HG02588 (cell line): ENCODE measurements at regions not wholly inside any gene's neighbourhood (a gene's known extent, or its start where the extent isn't known, plus 50 kb on each side); places are given as distances from the start of the nearest gene placed in this dataset.

Experiments used
- ATAC-seq: cut with Tn5 transposase; IDR thresholded peaks from one replicate; pipeline ENCODE4 v1.9.1; 2021; ENCODE audit warnings: mild to moderate bottlenecking, moderate library complexity; ENCODE audit not compliant: unreplicated experiment

DNA sequence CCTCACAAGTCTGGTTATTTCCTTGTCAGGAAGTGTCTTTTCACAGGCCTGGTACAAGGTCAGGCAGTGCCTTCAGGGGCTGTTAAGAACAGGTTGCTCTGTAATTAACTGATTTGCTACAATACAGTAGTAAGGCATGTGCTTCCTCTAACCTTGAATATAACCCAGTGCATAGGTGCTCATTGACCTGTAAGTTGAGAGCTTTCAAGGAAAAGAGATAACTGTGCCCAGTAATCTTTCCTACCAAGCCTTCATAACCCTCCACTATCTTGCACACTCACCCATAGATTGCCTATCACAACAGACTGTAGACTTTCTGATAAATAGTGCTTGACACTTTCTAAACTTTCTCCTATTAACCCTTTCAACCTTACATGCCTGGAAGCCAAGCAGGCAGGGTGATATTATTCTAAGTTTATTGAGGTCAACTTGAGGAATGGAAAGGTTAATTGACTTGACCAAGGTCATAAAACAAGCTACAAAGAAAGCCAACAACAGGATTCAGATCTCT is 148.1 kb downstream of the PPARGC1A start:
- ATAC-seq: no peak

DNA sequence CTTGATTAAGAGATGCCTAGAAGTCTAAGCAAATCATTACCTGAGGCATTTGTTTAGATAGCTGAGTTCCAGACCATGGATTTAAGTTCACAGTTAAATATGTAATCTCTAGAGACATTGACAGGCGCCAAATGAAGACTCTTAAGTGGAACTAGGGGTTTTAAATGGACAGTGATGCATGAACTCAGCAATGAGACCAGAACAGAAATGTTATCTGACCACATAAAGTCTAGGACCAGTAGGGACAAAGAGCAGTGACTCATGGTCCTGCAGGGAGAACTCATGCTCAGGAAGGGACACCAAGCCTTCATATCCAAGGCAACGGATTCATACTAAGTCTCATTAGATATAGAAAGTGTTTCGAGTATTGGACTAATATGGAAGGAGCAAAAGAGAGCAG is 152.3 kb downstream of the PPARGC1A start:
- ATAC-seq: no peak

DNA sequence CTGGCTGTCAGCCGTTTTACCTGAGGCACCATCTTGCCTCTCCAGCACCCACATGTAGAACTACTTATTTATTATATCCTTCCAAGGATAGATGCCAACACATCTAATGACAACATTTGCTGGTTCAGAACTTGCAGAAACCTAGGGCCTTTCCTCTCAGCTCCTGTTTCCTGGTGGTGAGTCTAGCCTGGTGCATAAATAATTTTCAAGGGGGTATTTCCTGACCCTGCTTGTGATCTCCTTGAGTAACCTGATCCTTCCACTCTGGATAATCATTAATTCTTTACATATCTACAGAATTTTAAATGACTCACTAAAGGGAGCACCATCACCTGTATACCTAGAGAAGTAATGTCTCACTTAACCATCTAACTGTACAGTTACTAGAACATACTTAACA is 153.4 kb downstream of the PPARGC1A start:
- no peak for ATAC-seq

DNA sequence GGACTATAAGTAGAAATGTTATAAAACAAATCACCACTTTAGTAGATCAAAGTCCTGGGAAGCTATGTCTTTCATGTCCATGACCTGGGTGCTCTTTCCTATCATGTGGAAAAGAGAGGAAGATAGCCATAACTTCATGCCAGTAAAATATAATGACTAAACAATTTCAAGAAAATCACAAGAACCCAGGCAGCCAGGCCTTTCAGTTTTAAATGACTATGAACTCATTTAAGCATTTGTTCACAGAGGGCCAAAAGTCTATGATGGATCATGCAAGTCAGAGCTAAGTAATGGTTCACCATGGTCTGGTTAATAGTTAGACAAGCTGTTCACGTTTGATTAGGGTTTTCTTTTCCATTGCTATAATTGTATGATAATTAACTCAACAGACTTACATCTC is 155.8 kb downstream of the PPARGC1A start:
- ATAC-seq: no peak

DNA sequence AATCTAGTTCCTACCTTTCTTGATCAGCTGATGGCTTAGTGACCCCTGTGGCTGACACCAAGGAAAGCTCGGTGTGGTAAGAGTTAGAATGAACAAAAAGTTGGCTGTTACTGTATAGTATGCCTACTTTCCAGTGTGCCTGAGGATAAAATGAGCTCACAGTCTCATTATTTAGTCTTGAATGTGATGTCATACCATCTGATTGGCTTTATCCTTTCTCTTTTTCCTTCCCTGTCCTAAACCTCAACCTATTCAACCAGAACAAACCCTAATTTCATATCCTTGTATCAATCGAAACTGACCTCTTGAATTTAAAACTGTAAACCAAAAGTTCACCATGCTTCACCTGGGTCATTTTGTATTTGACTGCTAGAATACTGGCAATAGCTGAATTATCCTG is 156.4 kb downstream of the PPARGC1A start:
- ATAC-seq: no peak

DNA sequence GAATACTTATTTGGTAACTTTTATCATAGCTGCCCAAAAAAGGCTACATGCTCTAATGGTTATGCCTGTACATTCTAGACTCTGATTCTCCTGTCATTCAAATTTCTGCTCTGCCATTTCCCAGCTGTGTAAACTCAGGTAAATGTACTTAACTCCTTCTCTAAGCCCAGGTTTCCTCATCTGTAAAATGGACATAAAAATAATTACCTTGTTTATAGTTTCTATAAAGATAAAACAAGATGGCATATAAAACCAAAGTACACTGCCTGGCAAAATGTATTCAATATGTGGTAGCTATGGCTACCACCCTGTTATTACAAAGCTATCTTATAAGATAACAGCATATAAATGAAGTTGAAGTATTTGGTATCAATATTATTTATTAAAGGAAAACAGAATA is 158.8 kb downstream of the PPARGC1A start:
- ATAC-seq: no peak

DNA sequence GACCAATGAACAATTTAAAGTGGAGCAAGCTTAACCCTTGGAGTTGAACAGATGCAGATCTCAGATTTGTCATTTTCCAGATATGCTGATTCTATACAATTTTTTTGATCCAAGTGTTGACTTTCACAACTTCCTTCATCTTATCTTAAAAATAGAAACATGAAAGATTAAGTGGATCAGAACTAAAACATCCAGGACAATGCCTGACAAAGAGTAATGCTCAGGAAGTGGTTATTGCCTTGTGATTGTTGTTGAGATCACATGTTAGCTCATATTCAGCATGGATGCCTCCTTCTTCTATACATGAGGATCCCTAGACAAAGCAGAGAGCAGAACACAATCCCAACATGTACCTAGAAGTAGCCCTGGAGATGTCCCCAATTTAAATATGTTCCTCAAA is 160.9 kb downstream of the PPARGC1A start:
- no peak for ATAC-seq

DNA sequence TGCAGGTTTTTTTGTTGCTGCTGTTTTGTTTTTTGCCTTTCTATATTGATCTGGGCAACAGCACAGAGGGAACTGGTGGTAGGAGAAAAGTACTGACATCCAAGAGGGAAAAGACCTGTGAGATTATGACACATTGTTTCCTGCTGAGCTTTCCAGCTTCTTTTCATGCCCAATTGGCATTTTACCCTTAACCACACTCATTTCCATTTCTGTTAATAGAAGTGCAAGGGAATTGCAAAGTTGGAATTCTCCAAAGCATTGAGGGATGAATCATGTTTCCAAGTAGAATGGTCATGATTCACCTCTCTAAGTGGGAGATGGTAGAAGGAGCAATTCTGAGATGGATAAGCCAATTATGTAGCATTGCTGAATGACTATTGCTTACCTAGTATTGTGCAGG is 161.5 kb downstream of the PPARGC1A start:
- no peak for ATAC-seq

DNA sequence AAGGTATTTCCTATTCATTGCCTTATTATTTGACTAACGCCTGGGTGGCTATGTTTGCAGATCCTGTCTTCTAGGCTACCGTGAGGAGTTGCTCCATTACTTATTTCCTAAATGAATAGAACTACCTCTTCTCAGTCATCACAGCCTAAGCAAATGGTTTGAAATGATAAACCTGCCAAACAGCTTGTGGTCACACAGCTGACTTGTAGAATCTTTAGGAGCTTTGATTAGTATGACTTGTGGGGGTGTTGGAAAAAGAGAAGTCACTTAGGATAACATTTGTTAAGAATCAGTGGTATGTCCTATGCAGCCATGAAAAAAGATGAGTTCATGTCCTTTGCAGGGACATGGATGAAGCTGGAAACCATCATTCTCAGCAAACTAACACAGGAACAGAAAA is 169.3 kb downstream of the PPARGC1A start:
- ATAC-seq: no peak

DNA sequence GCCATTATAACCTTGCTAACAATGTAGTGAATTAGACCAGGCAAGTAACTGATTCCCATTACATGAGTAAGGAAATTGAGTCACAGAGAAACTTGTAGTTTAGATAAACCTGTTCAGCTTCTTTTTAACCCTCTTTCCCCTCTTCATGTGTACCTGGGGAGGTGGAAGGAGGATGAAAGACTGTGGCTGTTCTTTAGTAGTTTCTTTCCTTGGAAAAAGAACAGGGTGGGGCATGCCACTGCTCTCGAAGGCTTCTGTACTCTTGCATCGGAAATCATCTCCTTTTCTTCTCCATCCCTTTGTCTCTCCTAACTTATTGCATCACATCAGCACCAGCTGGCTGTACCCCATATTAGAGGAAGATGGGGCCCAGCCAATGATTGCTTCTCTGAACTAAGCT is 171.4 kb downstream of the PPARGC1A start:
- no peak for ATAC-seq

DNA sequence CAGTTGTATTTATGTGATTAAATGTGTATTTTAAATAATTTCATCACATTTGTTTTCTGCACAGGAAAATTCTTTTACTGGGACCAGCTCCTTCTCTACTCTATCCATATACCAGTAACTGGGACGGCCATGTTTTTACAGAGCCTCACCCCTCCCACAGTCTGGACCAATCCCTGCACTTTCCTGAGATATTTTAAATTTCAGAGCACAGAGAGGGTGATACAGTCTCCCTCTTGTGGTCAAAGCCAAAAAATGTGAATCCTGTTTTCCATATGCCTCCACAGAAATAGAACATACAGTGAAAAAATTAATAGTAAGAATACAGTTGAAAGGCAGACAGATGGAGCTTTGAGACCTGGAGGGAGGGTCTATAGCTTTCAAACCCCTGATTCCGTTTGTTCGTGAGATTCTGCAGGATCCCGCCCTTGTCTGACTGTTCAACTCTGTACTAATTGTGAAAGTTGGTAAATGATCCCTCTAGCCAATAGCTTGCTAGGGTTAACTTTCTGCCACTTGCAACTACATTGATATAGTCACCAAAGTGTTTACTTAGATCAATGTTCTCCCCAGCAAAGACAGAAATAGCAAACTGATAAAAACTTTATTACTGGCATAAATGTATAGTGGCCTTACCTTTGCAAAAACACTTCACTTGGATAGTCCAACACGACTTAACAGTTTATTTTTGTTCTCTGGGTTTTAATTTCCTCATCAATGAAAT is 172.2 kb downstream of the PPARGC1A start:
- no peak for ATAC-seq

DNA sequence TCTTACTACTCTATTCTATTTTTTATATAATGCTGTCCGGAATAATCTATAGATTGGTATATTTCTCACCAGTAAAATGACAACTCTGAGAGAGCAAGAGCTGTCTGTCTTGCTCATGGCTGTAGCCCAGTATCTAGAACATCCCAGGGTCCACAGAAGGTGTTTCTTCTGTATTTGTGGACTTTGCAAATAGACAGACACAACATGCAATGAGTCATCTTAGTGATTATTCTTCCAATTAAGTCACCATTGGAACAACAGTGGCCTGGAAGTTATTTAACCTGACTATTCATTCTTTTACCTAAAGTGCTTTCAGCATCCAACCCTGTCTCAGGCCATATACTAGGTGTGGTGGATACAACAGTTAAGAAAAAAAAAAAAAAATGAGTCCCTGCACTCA is 179.5 kb downstream of the PPARGC1A start:
- ATAC-seq: no peak

DNA sequence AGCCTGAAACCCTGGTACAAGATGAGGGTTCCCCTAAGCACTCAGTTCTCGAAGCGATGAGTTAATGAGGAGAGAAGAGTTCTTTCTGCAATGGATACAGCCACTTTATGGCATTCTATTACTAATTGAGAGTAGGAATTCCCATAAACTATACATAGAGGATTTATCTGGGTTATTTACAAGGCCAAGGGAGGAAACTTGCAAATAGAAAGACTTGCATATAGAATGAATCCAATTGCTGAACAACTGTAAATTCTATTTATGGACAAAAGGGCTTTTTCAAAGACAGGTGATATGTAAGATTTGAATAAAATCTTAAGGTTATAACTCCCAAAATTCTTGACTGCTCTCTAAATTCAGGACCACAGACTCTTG is 182.2 kb downstream of the PPARGC1A start:
- ATAC-seq: no peak

DNA sequence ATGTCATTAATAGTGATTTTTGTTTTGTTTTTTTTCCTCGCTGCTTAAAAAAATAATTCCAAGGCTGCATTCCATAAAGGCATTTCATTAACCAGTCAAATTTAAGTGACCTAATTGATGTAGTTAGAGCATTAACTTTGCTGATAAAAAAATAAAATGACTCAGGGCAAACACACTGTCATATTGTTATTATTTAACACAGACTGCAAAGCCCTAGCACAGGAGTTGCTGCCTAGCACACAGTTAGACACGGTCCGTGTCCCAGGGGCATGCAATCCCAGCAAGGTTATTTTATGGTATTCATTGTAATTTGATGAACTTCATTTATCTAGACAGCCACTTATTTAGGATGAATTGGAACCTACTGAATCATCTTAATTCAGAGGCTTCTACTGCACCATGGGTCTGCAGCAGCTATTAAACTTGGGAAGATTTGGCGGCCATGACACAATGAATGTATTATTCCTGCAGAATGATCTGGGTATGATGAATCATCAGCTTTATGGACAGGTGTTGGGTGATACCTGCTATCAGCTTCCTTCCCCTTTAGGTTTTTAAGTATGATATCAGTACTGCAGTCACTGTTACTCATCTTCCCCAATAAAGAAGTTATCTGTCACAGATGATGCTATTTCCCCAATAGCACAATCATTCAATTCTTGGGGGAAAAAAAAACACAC is 182.7 kb downstream of the PPARGC1A start:
- no peak for ATAC-seq

DNA sequence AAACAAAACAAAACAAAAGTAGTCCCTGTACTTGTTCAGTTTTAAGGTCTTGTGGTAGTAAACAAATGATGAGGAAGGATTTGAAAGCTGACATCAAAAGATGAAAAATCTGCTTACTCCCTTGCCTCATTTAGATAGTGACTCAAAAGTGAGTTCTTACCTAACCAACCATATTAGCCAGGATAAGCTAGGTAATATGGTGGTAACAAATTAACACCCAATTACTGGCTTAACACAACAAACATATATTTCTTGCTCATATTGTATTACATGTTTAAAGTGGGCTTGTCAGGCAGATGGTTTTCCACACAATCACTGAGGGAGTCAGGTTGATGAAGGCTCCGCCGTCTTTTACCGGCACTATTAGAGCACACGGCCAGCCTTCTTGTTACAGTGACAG is 189.7 kb downstream of the PPARGC1A start:
- ATAC-seq: no peak

DNA sequence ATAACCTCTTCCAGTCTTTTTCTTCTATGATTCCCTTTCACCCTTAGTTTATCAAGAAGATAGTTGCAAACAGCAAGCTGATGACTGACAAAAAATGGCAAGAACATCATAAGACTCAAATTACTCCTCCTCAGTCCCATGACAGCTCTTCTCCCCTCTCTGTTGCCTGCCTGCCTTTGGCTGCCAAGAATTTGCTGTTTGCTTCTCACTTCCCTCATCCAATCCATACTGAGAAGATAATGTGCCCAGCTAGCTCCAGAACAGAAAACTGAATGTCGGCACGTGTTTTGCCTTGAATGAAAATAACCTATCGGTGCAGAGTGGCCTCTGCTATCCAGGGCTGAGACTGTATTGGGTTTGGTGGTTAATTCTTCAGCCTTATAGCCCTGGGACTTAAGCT is 192.1 kb downstream of the PPARGC1A start:
- ATAC-seq: no peak

DNA sequence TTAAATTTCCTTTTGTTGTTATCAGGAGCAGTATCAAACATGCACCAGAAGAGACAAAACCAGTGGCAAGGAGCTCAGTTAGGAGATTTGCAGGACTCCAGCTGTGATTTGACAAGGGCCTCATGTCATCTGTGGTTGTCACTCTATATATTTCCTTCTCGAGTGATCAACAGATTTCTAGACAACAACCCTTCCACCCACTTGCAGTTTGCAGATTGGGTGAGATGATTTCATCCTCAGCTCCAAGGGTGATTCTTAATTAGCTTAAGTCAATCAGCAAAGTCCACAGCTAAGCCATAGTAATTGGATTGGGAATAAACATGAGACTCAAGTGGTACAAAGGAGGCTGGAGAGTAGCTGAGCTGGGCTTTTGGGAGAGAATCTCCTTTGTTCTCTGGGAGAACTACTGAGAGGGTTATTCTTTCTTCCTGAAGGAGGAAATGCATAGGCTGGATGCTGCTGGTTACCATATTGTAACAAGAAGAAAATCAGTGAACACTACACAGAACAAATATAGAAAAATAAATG is 192.8 kb downstream of the PPARGC1A start:
- no peak for ATAC-seq

DNA sequence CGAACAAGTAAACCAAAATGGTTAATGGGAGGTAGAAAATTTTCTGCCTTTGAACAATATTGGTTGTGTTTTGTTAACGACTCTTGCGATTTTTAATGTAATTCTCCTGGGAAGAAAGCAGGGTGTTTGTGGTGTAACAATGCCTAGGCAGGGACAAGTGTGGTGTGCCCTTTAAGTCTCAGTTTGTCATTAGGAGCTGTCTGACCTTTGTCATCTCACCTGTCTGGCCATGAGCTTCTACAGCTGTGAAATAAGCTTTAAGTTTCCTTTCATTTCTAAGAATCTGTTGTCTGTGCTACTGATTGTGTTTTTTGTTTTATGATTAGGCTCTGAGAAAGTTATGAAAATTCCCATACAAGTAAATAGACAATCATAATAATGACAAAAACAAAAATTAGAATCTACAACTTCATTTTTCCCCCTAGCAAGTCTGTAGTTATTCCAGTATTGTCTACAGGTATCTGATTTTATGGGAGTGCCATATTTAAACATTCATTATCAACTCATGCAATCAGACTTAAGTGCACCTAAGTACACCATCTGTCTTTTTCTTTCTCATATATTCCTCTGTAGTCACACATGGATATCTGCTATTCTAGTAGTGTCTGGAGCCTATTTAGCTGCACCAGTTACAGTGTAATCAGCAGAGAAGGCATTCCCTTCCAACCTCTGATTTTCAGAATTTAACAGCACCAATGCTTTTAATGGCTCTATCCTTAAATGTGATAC is 203.5 kb downstream of the PPARGC1A start:
- ATAC-seq: no peak

DNA sequence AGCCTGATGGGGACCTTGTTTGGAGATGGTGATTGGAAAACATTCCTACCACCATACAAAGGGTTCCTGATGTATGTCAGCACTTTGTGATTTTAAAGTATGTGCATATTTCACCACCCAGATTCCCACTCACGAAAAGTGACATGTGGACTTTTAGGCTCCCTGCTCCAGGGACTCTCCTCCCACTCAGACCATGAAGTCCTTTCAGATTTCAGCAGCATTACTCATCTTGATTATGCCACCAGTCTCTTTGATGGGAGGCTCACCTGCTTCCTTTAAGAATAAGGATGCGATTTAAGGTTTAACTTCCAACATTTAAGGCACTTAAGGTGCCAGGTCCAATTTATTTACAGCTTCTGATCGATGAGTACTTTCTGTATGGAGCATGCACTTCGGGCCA is 204.4 kb downstream of the PPARGC1A start:
- ATAC-seq: no peak

DNA sequence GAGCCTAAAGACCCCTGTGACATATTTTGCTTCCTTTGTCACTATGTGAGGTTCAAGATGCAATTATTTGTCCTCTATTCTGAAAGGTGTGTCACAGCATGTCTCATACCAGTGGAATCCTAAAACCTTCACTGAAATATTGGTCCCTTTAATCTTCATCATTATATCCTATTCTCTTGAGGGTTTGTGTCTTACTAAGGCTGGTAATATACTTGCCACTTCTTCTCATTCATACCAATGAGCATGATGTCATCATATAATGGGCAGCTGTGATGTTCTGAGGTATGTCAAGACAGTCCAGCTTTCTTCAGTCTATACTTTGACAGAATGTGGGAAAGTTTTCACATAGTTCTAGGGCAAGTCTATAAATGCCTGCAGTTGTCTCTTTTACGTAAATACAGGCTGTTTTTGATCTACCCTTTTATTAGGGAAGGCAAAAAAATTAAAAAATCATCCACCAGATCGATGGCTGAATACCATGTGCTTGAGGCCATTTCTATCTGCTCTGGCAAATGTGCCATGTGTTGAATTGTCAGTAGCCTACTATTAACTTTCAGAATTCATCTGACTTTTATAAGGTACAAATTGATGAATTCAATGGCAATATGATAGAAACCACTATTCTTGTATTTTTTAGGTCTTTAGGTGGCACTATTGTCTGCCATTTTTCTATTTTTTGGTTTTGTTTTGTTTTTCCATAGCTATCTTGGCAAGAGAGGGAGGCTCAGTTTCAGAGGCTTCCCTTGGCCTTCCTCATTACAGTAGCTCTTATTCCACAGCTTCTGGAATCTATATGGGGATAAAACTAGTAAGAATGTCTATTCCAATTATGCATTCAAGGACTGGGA is 209.0 kb downstream of the PPARGC1A start:
- ATAC-seq: no peak

DNA sequence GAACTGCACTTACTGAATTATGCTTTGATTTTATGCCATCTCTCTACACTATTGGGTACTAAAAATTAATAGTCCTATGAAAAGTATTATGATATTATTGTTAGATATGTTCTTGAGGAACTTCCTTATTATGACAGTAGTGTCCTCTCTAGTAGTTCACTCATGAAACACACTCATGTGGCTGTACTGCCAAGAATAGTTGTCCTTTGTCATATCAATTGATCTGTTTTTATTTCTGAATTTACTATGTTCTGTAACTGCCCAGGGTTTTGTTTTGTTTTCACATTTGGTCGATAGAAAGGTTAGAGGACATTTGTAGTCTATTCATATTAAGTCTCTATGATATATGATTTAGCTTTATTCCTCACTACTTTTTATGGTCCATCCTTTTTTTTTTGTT is 215.2 kb downstream of the PPARGC1A start:
- no peak for ATAC-seq
